ENCODE measurements at regions not wholly inside any gene's neighbourhood (a gene's known extent, or its start where the extent isn't known, plus 50 kb on each side); places are given as distances from the start of the nearest gene placed in this dataset.

GRCh38 chr21:27820342-27820741, 853.5 kb upstream of the ADAMTS5 start:
- Histone ChIP-seq H3K4me1 (peaks cover 17% of the 10 kb centered on the region), H3K36me3 (no peaks in the 10 kb centered on the region), H3K9me3 (no peaks in the 10 kb centered on the region), H3K27ac (no peak overlapping the region), H3K4me3 (no peak overlapping the region), H3K27me3 (no peaks in the 10 kb centered on the region)
- intact Hi-C loops (cut with DNase I): no loop called here
- no peak for DNase-seq (ENCODE audit: extremely low spot score in 2 of 2)
- TF ChIP-seq POLR2A (IDR thresholded peaks at IDR 0.05) (no peak), POLR2AphosphoS5 (IDR thresholded peaks at IDR 0.05; ENCODE audit: insufficient read depth in 1 of 2, low read depth in 1 of 2) (no peak), CTCF (IDR thresholded peaks at IDR 0.05) (no peak)

- TF ChIP-seq CTCF (IDR thresholded peaks at IDR 0.05): no peak
- no peak for TF ChIP-seq POLR2AphosphoS5 (IDR thresholded peaks at IDR 0.05; ENCODE audit: insufficient read depth in 1 of 2, low read depth in 1 of 2)
- TF ChIP-seq POLR2A (IDR thresholded peaks at IDR 0.05): no peak
- no peaks in the 10 kb centered on the region for H3K36me3 ChIP-seq
These were observed 852.4 kb upstream of the ADAMTS5 start for GRCh38 chr21:27819299-27819698.

GRCh38 chr21:27818847-27819246, 852.0 kb upstream of the ADAMTS5 start:
- TF ChIP-seq CTCF (IDR thresholded peaks at IDR 0.05) (no peak), POLR2A (IDR thresholded peaks at IDR 0.05) (no peak), POLR2AphosphoS5 (IDR thresholded peaks at IDR 0.05; ENCODE audit: insufficient read depth in 1 of 2, low read depth in 1 of 2) (no peak)
- no peaks in the 10 kb centered on the region for H3K36me3 ChIP-seq
- peaks cover 17% of the 10 kb centered on the region for H3K4me1 ChIP-seq
- H3K9me3 ChIP-seq: no peaks in the 10 kb centered on the region
- H3K27me3 ChIP-seq: no peaks in the 10 kb centered on the region
- intact Hi-C loops (cut with DNase I): no loop called here
- no peak for DNase-seq (ENCODE audit: extremely low spot score in 2 of 2)
- peak overlapping the region; percentile 76 for H3K27ac ChIP-seq
- H3K4me3 ChIP-seq: no peak overlapping the region

More at GRCh38 chr21:27819299-27819698, 852.4 kb upstream of the ADAMTS5 start:
- H3K4me1 ChIP-seq: peaks cover 17% of the 10 kb centered on the region
- H3K4me3 ChIP-seq: no peak overlapping the region
- peak overlapping the region; percentile 76 for H3K27ac ChIP-seq
- DNase-seq (ENCODE audit: extremely low spot score in 2 of 2): no peak
- no peaks in the 10 kb centered on the region for H3K27me3 ChIP-seq
- no peaks in the 10 kb centered on the region for H3K9me3 ChIP-seq
- intact Hi-C loops (cut with DNase I): no loop called here

GRCh38 chr21:27817902-27818623, 851.2 kb upstream of the ADAMTS5 start:
- intact Hi-C loops (cut with DNase I): no loop called here
- Histone ChIP-seq H3K4me3 (no peak overlapping the region), H3K9me3 (no peaks in the 10 kb centered on the region), H3K27me3 (no peaks in the 10 kb centered on the region), H3K27ac (peak overlapping the region; percentile 76), H3K36me3 (no peaks in the 10 kb centered on the region), H3K4me1 (peaks cover 17% of the 10 kb centered on the region)
- no peak for TF ChIP-seq POLR2A (IDR thresholded peaks at IDR 0.05)
- TF ChIP-seq CTCF (IDR thresholded peaks at IDR 0.05): no peak
- peak in 1 of 2 donors; percentile 56 for TF ChIP-seq POLR2AphosphoS5 (IDR thresholded peaks at IDR 0.05; ENCODE audit: insufficient read depth in 1 of 2, low read depth in 1 of 2)
- no peak for DNase-seq (ENCODE audit: extremely low spot score in 2 of 2)

- Histone ChIP-seq H3K27ac (peak overlapping the region; percentile 76), H3K4me3 (no peak overlapping the region), H3K36me3 (no peaks in the 10 kb centered on the region), H3K4me1 (peaks cover 17% of the 10 kb centered on the region), H3K27me3 (no peaks in the 10 kb centered on the region), H3K9me3 (no peaks in the 10 kb centered on the region)
- intact Hi-C loops (cut with DNase I): no loop called here
- TF ChIP-seq CTCF (IDR thresholded peaks at IDR 0.05): no peak
- no peak for TF ChIP-seq POLR2AphosphoS5 (IDR thresholded peaks at IDR 0.05; ENCODE audit: insufficient read depth in 1 of 2, low read depth in 1 of 2)
- TF ChIP-seq POLR2A (IDR thresholded peaks at IDR 0.05): no peak
- no peak for DNase-seq (ENCODE audit: extremely low spot score in 2 of 2)
These were observed 850.2 kb upstream of the ADAMTS5 start for GRCh38 chr21:27817074-27817473.

Data from vagina (tissue), 2 donors.